ENCODE measurements at regions not wholly inside any gene's neighbourhood (a gene's known extent, or its start where the extent isn't known, plus 50 kb on each side); places are given as distances from the start of the nearest gene placed in this dataset.

DNA sequence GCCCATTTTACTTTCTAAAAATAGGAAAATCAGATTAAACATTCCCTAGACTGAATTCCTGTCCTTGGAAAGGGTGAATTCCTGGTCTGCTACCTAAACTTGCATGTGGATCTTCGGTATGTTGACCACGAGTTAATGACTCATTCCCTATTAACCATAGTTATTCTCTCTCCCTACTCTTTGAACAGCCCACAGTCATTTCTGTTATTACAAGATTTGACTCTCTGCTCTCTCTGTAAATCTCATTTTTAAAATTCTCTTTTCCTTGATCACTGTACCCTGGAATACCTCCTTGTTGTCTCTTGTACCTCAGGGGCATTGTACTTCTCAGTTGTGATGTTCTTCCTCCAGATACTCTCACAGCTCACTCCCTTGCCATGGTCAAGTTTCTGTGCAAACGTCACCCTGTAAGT lies 92.0 kb upstream of the GULP1 start:
- BruUV-seq (replicated peaks): no TSS peak
- no peak for DNase-seq
- intact Hi-C loops (cut with micrococcal nuclease; ENCODE audit: unreplicated experiment): no loop called here
- ChIA-PET CTCF (no interaction called here), POLR2A (no interaction called here)
- no peak overlapping the region for H3K27ac Mint-ChIP-seq (ENCODE audit: unreplicated experiment)
- Histone ChIP-seq H3K4me1 (no peaks in the 10 kb centered on the region), H3K36me3 (ENCODE audit: control insufficient read depth, insufficient read depth, low read length) (no peaks in the 10 kb centered on the region), H3K27me3 (replicated peaks; ENCODE audit: control insufficient read depth, insufficient read depth, low read length) (no peaks in the 10 kb centered on the region), H3K4me3 (ENCODE audit: low read depth, low read length) (no peak overlapping the region), H3K9me3 (no peaks in the 10 kb centered on the region)
- no peaks in the 10 kb centered on the region for H3K9me3 Mint-ChIP-seq (ENCODE audit: unreplicated experiment)
- TF ChIP-seq, protein P1, sequence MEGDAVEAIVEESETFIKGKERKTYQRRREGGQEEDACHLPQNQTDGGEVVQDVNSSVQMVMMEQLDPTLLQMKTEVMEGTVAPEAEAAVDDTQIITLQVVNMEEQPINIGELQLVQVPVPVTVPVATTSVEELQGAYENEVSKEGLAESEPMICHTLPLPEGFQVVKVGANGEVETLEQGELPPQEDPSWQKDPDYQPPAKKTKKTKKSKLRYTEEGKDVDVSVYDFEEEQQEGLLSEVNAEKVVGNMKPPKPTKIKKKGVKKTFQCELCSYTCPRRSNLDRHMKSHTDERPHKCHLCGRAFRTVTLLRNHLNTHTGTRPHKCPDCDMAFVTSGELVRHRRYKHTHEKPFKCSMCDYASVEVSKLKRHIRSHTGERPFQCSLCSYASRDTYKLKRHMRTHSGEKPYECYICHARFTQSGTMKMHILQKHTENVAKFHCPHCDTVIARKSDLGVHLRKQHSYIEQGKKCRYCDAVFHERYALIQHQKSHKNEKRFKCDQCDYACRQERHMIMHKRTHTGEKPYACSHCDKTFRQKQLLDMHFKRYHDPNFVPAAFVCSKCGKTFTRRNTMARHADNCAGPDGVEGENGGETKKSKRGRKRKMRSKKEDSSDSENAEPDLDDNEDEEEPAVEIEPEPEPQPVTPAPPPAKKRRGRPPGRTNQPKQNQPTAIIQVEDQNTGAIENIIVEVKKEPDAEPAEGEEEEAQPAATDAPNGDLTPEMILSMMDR (IDR thresholded peaks at IDR 0.05; ENCODE audit: insufficient read depth in 1 of 2, low read depth in 1 of 2, low read length in 1 of 2, severe bottlenecking in 1 of 2, unreplicated experiment in 1 of 2): no peak
- no peaks in the 10 kb centered on the region for H3K36me3 Mint-ChIP-seq (ENCODE audit: insufficient read depth, unreplicated experiment)
- no peaks in the 10 kb centered on the region for H3K4me1 Mint-ChIP-seq (ENCODE audit: low read depth, unreplicated experiment)
- H3K4me3 Mint-ChIP-seq (ENCODE audit: unreplicated experiment): no peak overlapping the region
- no peaks in the 10 kb centered on the region for H3K27me3 Mint-ChIP-seq (ENCODE audit: insufficient read depth, unreplicated experiment)

DNA sequence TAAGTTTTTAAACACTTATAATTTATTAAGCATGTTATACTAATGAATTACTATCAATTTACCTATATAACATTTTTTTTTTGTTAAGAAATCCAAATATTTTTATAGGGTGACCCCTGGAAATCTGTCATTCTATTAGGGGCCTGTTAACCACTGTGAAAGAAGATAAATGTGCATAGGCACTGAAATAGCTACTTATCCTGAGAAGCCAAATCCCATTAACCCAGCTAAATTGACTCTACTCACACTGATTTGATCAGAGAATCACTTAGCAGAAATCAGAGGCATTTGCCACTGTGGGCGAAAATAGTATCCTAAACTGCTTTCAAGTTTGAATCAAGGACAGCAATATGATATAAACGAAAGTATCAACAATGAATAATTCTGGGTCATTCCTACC lies 90.0 kb upstream of the GULP1 start:
- Histone ChIP-seq H3K9me3 (no peaks in the 10 kb centered on the region), H3K4me3 (ENCODE audit: low read depth, low read length) (no peak overlapping the region), H3K4me1 (no peaks in the 10 kb centered on the region), H3K27me3 (replicated peaks; ENCODE audit: control insufficient read depth, insufficient read depth, low read length) (no peaks in the 10 kb centered on the region), H3K36me3 (ENCODE audit: control insufficient read depth, insufficient read depth, low read length) (no peaks in the 10 kb centered on the region)
- POLR2A ChIA-PET: no interaction called here
- no peaks in the 10 kb centered on the region for H3K4me1 Mint-ChIP-seq (ENCODE audit: low read depth, unreplicated experiment)
- intact Hi-C loops (cut with micrococcal nuclease; ENCODE audit: unreplicated experiment): loop anchor here (1.0 kb wide), 1 partner anchor 36 kb away; no protein-coding TSS in a partner anchor
- no TSS peak for BruUV-seq (replicated peaks)
- no peak overlapping the region for H3K27ac Mint-ChIP-seq (ENCODE audit: unreplicated experiment)
- TF ChIP-seq, protein P1 (IDR thresholded peaks at IDR 0.05; ENCODE audit: insufficient read depth in 1 of 2, low read depth in 1 of 2, low read length in 1 of 2, severe bottlenecking in 1 of 2, unreplicated experiment in 1 of 2): no peak
- H3K36me3 Mint-ChIP-seq (ENCODE audit: insufficient read depth, unreplicated experiment): no peaks in the 10 kb centered on the region
- DNase-seq: no peak
- H3K9me3 Mint-ChIP-seq (ENCODE audit: unreplicated experiment): no peaks in the 10 kb centered on the region
- CTCF ChIA-PET: no interaction called here
- H3K4me3 Mint-ChIP-seq (ENCODE audit: unreplicated experiment): no peak overlapping the region
- H3K27me3 Mint-ChIP-seq (ENCODE audit: insufficient read depth, unreplicated experiment): no peaks in the 10 kb centered on the region

DNA sequence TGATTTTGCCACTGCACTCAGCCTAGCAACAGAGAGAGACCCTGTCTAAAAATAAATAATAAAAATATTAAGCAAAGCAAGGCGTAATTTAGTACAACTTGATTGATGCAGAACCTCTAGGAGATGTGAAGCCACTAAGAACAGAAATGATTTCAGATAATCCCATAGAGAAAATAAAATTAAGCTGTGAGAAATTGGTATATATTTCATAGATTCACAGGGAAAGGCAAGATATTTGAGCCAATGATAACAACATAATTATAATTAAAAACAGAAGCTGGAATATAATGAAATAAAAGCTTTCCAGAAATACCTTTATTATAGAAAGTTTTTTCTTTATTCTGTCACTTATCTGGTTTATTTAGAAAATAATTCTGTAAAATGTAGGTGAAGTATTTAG lies 88.9 kb upstream of the GULP1 start:
- TF ChIP-seq, protein P1 (IDR thresholded peaks at IDR 0.05; ENCODE audit: insufficient read depth in 1 of 2, low read depth in 1 of 2, low read length in 1 of 2, severe bottlenecking in 1 of 2, unreplicated experiment in 1 of 2): no peak
- H3K4me1 ChIP-seq: no peaks in the 10 kb centered on the region
- CTCF ChIA-PET: no interaction called here
- H3K9me3 Mint-ChIP-seq (ENCODE audit: unreplicated experiment): no peaks in the 10 kb centered on the region
- intact Hi-C loops (cut with micrococcal nuclease; ENCODE audit: unreplicated experiment): no loop called here
- no peaks in the 10 kb centered on the region for H3K36me3 Mint-ChIP-seq (ENCODE audit: insufficient read depth, unreplicated experiment)
- POLR2A ChIA-PET: no interaction called here
- no peak overlapping the region for H3K4me3 ChIP-seq (ENCODE audit: low read depth, low read length)
- H3K27me3 Mint-ChIP-seq (ENCODE audit: insufficient read depth, unreplicated experiment): no peaks in the 10 kb centered on the region
- H3K36me3 ChIP-seq (ENCODE audit: control insufficient read depth, insufficient read depth, low read length): no peaks in the 10 kb centered on the region
- no peaks in the 10 kb centered on the region for H3K27me3 ChIP-seq (replicated peaks; ENCODE audit: control insufficient read depth, insufficient read depth, low read length)
- BruUV-seq (replicated peaks): no TSS peak
- no peaks in the 10 kb centered on the region for H3K9me3 ChIP-seq
- H3K4me3 Mint-ChIP-seq (ENCODE audit: unreplicated experiment): no peak overlapping the region
- no peak overlapping the region for H3K27ac Mint-ChIP-seq (ENCODE audit: unreplicated experiment)
- DNase-seq: no peak
- H3K4me1 Mint-ChIP-seq (ENCODE audit: low read depth, unreplicated experiment): no peaks in the 10 kb centered on the region
